Esophagus muscularis mucosa (tissue), 4 donors: ENCODE measurements at regions not wholly inside any gene's neighbourhood (a gene's known extent, or its start where the extent isn't known, plus 50 kb on each side); places are given as distances from the start of the nearest gene placed in this dataset.
A peak's percentile ranks its signal among the peaks of the same experiment; 100 is the strongest.

ENCODE experiments used
- DNase-seq: peaks from one replicate; pipeline ENCODE4 v3.0.0-alpha.2; 2017; ENCODE audit errors: extremely low spot score
- H3K27ac ChIP-seq, 4 donors: fragments of 200-600 bp; sonication (generic); replicated peaks in 1 of 4; 1 replicate in 3 of 4; 2 replicates in 1 of 4; pipeline ENCODE4 v1.5.1; 2016 to 2019; ENCODE audit warnings: mild to moderate bottlenecking in 1 of 4
- H3K27me3 ChIP-seq, 4 donors: fragments of 200-600 bp; sonication (generic); one replicate each; pipeline versions ENCODE4 v1.5.1 to v1.6.0; 2016 to 2019
- H3K36me3 ChIP-seq, 4 donors: fragments of 200-600 bp; sonication (generic); one replicate each; pipeline ENCODE4 v1.5.1; 2016 to 2019
- H3K4me1 ChIP-seq, 4 donors: fragments of 200-600 bp; sonication (generic); one replicate each; pipeline ENCODE4 v1.5.1; 2016 to 2019
- H3K4me3 ChIP-seq, 4 donors: fragments of 200-600 bp; sonication (generic); 1 replicate in 2 of 4; 2 replicates in 2 of 4; pipeline ENCODE4 v1.5.1; 2016 to 2019; ENCODE audit warnings: mild to moderate bottlenecking in 4 of 4, moderate library complexity in 1 of 4
- H3K9me3 ChIP-seq, 4 donors: fragments of 200-600 bp; sonication (generic); 1 replicate in 3 of 4; 2 replicates in 1 of 4; pipeline ENCODE4 v1.5.1; 2016 to 2019
- CTCF ChIP-seq, 3 experiments: fragments of 200-600 bp in 2 of 3; fragments of 450-650 bp in 1 of 3; sonication (generic) in 2 of 3; IDR thresholded peaks; one replicate each; pipeline ENCODE4 v1.5.1; 2017 to 2019; ENCODE audit warnings: antibody characterized with exemption in 3 of 3, mild to moderate bottlenecking in 2 of 3, moderate library complexity in 1 of 3
- EP300 ChIP-seq: sonication (generic); formaldehyde crosslinking; IDR thresholded peaks from one replicate; pipeline ENCODE4 v1.6.1; 2017; ENCODE audit warnings: antibody characterized with exemption
- POLR2A ChIP-seq: fragments of 450-650 bp; IDR thresholded peaks from one replicate; pipeline ENCODE4 v1.6.1; 2017; ENCODE audit warnings: antibody characterized with exemption, moderate library complexity, mild to moderate bottlenecking, low read depth
- POLR2AphosphoS5 ChIP-seq, 2 donors: sonication (generic); formaldehyde crosslinking; IDR thresholded peaks; one replicate each; pipeline ENCODE4 v1.6.1; 2017; ENCODE audit warnings: antibody characterized with exemption in 2 of 2
- WGBS: methylation state at CpG from one replicate; pipeline ENCODE4 v1.1.5; 2018; 5-methylcytosine and 5-hydroxymethylcytosine counted together
- intact Hi-C: fragments of 100-400 bp; cut with DNase I; formaldehyde crosslinking; loops from one replicate; pipeline ENCODE4 v1.15.1; 2023

GRCh38 chr3:144995856-144996255 lies 1024.2 kb downstream of the DIPK2A start:
- Histone ChIP-seq H3K9me3 (peaks cover 0 to 8% (median 0%) of the 10 kb centered on the region in 4 donors), H3K4me3 (no peak overlapping the region), H3K4me1 (no peaks in the 10 kb centered on the region), H3K27me3 (no peaks in the 10 kb centered on the region), H3K27ac (no peak overlapping the region), H3K36me3 (no peaks in the 10 kb centered on the region)
- intact Hi-C loops, result no loop called here
- TF ChIP-seq EP300, result no peak
- no peak for TF ChIP-seq POLR2A
- TF ChIP-seq CTCF (IDR thresholded peaks at IDR 0.05), result no peak
- no peak for TF ChIP-seq POLR2AphosphoS5 (IDR thresholded peaks at IDR 0.05)
- WGBS, result 95% methylated on average over 1 of the region's 1 CpG
- DNase-seq, result no peak

- intact Hi-C loops, result no loop called here
- H3K36me3 ChIP-seq, result no peaks in the 10 kb centered on the region
- no peak overlapping the region for H3K4me3 ChIP-seq
- 84% methylated on average over 4 of the region's 4 CpGs for WGBS
- no peak for DNase-seq
- H3K9me3 ChIP-seq, result peaks cover 0 to 17% (median 5%) of the 10 kb centered on the region in 4 donors
- H3K4me1 ChIP-seq, result no peaks in the 10 kb centered on the region
- no peaks in the 10 kb centered on the region for H3K27me3 ChIP-seq
- TF ChIP-seq EP300 (no peak), POLR2A (no peak), POLR2AphosphoS5 (IDR thresholded peaks at IDR 0.05) (no peak)
- no peak overlapping the region for H3K27ac ChIP-seq
Measured at GRCh38 chr3:145005427-145005826, 1033.8 kb downstream of the DIPK2A start.

- no peaks in the 10 kb centered on the region for H3K27me3 ChIP-seq
- TF ChIP-seq CTCF (IDR thresholded peaks at IDR 0.05), result no peak
- TF ChIP-seq EP300, result no peak
- no peak for TF ChIP-seq POLR2AphosphoS5 (IDR thresholded peaks at IDR 0.05)
- no peak for DNase-seq
- H3K27ac ChIP-seq, result no peak overlapping the region
- intact Hi-C loops, result no loop called here
- no peak overlapping the region for H3K4me3 ChIP-seq
- no peaks in the 10 kb centered on the region for H3K36me3 ChIP-seq
- 48% methylated on average over 3 of the region's 3 CpGs for WGBS
- H3K4me1 ChIP-seq, result no peaks in the 10 kb centered on the region
- peaks cover 0 to 9% (median 4%) of the 10 kb centered on the region in 4 donors for H3K9me3 ChIP-seq
Measured at GRCh38 chr3:145006271-145006670, 1034.6 kb downstream of the DIPK2A start.

GRCh38 chr3:145013931-145014330 lies 1042.3 kb downstream of the DIPK2A start:
- no peak overlapping the region for H3K4me3 ChIP-seq
- H3K27me3 ChIP-seq, result no peaks in the 10 kb centered on the region
- H3K4me1 ChIP-seq, result no peaks in the 10 kb centered on the region
- intact Hi-C loops, result no loop called here
- DNase-seq, result no peak
- no peak overlapping the region for H3K27ac ChIP-seq
- H3K9me3 ChIP-seq, result no peaks in the 10 kb centered on the region
- no peaks in the 10 kb centered on the region for H3K36me3 ChIP-seq
- no peak for TF ChIP-seq POLR2A
- whole genome bisulfite sequencing, result 93% methylated on average over 1 of the region's 1 CpG

GRCh38 chr3:145015253-145015652 lies 1043.6 kb downstream of the DIPK2A start:
- no peaks in the 10 kb centered on the region for H3K27me3 ChIP-seq
- H3K9me3 ChIP-seq, result no peaks in the 10 kb centered on the region
- TF ChIP-seq CTCF (IDR thresholded peaks at IDR 0.05) (no peak), POLR2A (no peak), POLR2AphosphoS5 (IDR thresholded peaks at IDR 0.05) (no peak), EP300 (no peak)
- WGBS, result 44% methylated on average over 1 of the region's 1 CpG
- peak overlapping the region in 1 of 4 donors; percentile 9 for H3K27ac ChIP-seq
- H3K36me3 ChIP-seq, result no peaks in the 10 kb centered on the region
- no peak overlapping the region for H3K4me3 ChIP-seq
- intact Hi-C loops, result no loop called here
- DNase-seq, result no peak
- no peaks in the 10 kb centered on the region for H3K4me1 ChIP-seq

GRCh38 chr3:145017959-145018358 lies 1046.3 kb downstream of the DIPK2A start:
- Histone ChIP-seq H3K36me3 (no peaks in the 10 kb centered on the region), H3K27ac (no peak overlapping the region), H3K4me3 (no peak overlapping the region), H3K4me1 (no peaks in the 10 kb centered on the region), H3K9me3 (no peaks in the 10 kb centered on the region), H3K27me3 (no peaks in the 10 kb centered on the region)
- WGBS, result 93% methylated on average over 1 of the region's 1 CpG
- intact Hi-C loops, result no loop called here
- DNase-seq, result no peak
- TF ChIP-seq EP300 (no peak), POLR2A (no peak), CTCF (IDR thresholded peaks at IDR 0.05) (no peak), POLR2AphosphoS5 (IDR thresholded peaks at IDR 0.05) (no peak)
